Activated CD4-positive, CD25-positive, alpha-beta regulatory T cell treated with anti-CD3 and anti-CD28 coated beads, Interleukin-2, amount 50 U/mL, for 24 hours (primary cell): ENCODE measurements at regions not wholly inside any gene's neighbourhood (a gene's known extent, or its start where the extent isn't known, plus 50 kb on each side); places are given as distances from the start of the nearest gene placed in this dataset.

ENCODE experiments used
- ATAC-seq, 2 donors: fragments of 150-1000 bp; cut with Tn5 transposase; one replicate each; pipeline ENCODE4 v1.10.0; 2021; ENCODE audit warnings: mild to moderate bottlenecking in 1 of 2, moderate library complexity in 1 of 2

- ATAC-seq: no peak
These were observed 209.5 kb upstream of the TWIST2 start for GRCh38 chr2:238638100-238638981.

GRCh38 chr2:238638982-238639628 lies 208.8 kb upstream of the TWIST2 start:
- ATAC-seq: no peak

- ATAC-seq: no peak
These were observed 207.4 kb upstream of the TWIST2 start for GRCh38 chr2:238640486-238640885.

- ATAC-seq: no peak
These were observed 204.9 kb upstream of the TWIST2 start for GRCh38 chr2:238642973-238643372.

- ATAC-seq: no peak
These were observed 204.4 kb upstream of the TWIST2 start for GRCh38 chr2:238643400-238643907.

GRCh38 chr2:238644095-238645081 lies 203.5 kb upstream of the TWIST2 start:
- ATAC-seq: peak; percentile 33 to 35

GRCh38 chr2:238645095-238645494 lies 202.8 kb upstream of the TWIST2 start:
- no peak for ATAC-seq

GRCh38 chr2:238645716-238646115 lies 202.2 kb upstream of the TWIST2 start:
- no peak for ATAC-seq

GRCh38 chr2:238646281-238646680 lies 201.6 kb upstream of the TWIST2 start:
- ATAC-seq: no peak

GRCh38 chr2:238646803-238647202 lies 201.1 kb upstream of the TWIST2 start:
- no peak for ATAC-seq

GRCh38 chr2:238649123-238649522 lies 198.8 kb upstream of the TWIST2 start:
- ATAC-seq: no peak

GRCh38 chr2:238649936-238650518 lies 197.9 kb upstream of the TWIST2 start:
- ATAC-seq: no peak

- no peak for ATAC-seq
These were observed 197.3 kb upstream of the TWIST2 start for GRCh38 chr2:238650536-238650935.

- ATAC-seq: no peak
These were observed 196.4 kb upstream of the TWIST2 start for GRCh38 chr2:238651306-238652052.

GRCh38 chr2:238652053-238652770 lies 195.7 kb upstream of the TWIST2 start:
- ATAC-seq: no peak

- ATAC-seq: no peak
These were observed 195.1 kb upstream of the TWIST2 start for GRCh38 chr2:238652771-238653157.

- ATAC-seq: no peak
These were observed 194.3 kb upstream of the TWIST2 start for GRCh38 chr2:238653431-238654109.

- no peak for ATAC-seq
These were observed 193.2 kb upstream of the TWIST2 start for GRCh38 chr2:238654479-238655197.

GRCh38 chr2:238655198-238655860 lies 192.6 kb upstream of the TWIST2 start:
- ATAC-seq: no peak
